CD14-positive monocyte (primary cell): ENCODE measurements at regions not wholly inside any gene's neighbourhood (a gene's known extent, or its start where the extent isn't known, plus 50 kb on each side); places are given as distances from the start of the nearest gene placed in this dataset.

Experiments used
- DNase-seq, 3 donors: peaks; one replicate each; pipeline ENCODE4 v3.0.0-alpha.2; 2011 to 2022
- H2AFZ ChIP-seq: 2 replicates; pipeline ENCODE4 v1.6.0; 2012; ENCODE audit warnings: mild to moderate bottlenecking, low read depth, low read length, inconsistent platforms; ENCODE audit not compliant: insufficient read depth, poor library complexity, severe bottlenecking
- H3K27ac ChIP-seq, 2 donors: 1 replicate in 1 of 2; 2 replicates in 1 of 2; pipeline ENCODE4 v1.5.1; 2012 to 2013; ENCODE audit warnings: low read length in 2 of 2, control low read depth in 1 of 2, inconsistent platforms in 1 of 2, low read depth in 1 of 2, mild to moderate bottlenecking in 1 of 2
- H3K27me3 ChIP-seq, 2 donors: one replicate each; pipeline versions ENCODE4 v1.6.0 to v1.6.1; 2011 to 2013; ENCODE audit warnings: low read length in 2 of 2; ENCODE audit not compliant: control insufficient read depth in 2 of 2, insufficient read depth in 2 of 2
- H3K36me3 ChIP-seq, 2 donors: replicated peaks in 1 of 2; 1 replicate in 1 of 2; 2 replicates in 1 of 2; pipeline versions ENCODE4 v1.5.1 to v1.6.1; 2012 to 2013; ENCODE audit warnings: low read length in 2 of 2, control low read depth in 1 of 2, inconsistent platforms in 1 of 2, mild to moderate bottlenecking in 1 of 2; ENCODE audit not compliant: insufficient read depth in 2 of 2, control insufficient read depth in 1 of 2
- H3K4me1 ChIP-seq, 2 donors: 1 replicate in 1 of 2; 2 replicates in 1 of 2; pipeline versions ENCODE4 v1.5.1 to v1.6.1; 2012 to 2013; ENCODE audit warnings: low read length in 2 of 2, control low read depth in 1 of 2, inconsistent platforms in 1 of 2, mild to moderate bottlenecking in 1 of 2, moderate library complexity in 1 of 2; ENCODE audit not compliant: insufficient read depth in 2 of 2, control insufficient read depth in 1 of 2
- H3K4me2 ChIP-seq: replicated peaks from 2 replicates; pipeline ENCODE3; 2012; ENCODE audit warnings: low read length, moderate library complexity, mild to moderate bottlenecking; ENCODE audit not compliant: poor library complexity, severe bottlenecking; ENCODE audit errors: extremely low read depth
- H3K4me3 ChIP-seq, 3 experiments: fragments of 200-600 bp in 1 of 3; sonication (generic) in 1 of 3; replicated peaks in 1 of 3; 1 replicate in 2 of 3; 2 replicates in 1 of 3; pipeline ENCODE4 v1.5.1; 2011 to 2013; ENCODE audit warnings: low read length in 3 of 3, mild to moderate bottlenecking in 3 of 3, control low read depth in 2 of 3, low read depth in 2 of 3, inconsistent platforms in 1 of 3, moderate library complexity in 1 of 3
- H3K79me2 ChIP-seq: 2 replicates; pipeline ENCODE4 v1.6.0; 2012; ENCODE audit warnings: mild to moderate bottlenecking, control low read depth, inconsistent platforms, low read length, moderate library complexity; ENCODE audit not compliant: insufficient read depth
- H3K9ac ChIP-seq: 2 replicates; pipeline ENCODE4 v1.6.0; 2017; ENCODE audit warnings: low read length, mild to moderate bottlenecking; ENCODE audit not compliant: insufficient read depth, poor library complexity, severe bottlenecking
- H3K9me3 ChIP-seq, 2 donors: replicated peaks in 1 of 2; 1 replicate in 1 of 2; 2 replicates in 1 of 2; pipeline versions ENCODE4 v1.5.1 to v1.6.1; 2012 to 2013; ENCODE audit warnings: low read length in 2 of 2, control low read depth in 1 of 2; ENCODE audit not compliant: control insufficient read depth in 1 of 2, insufficient read depth in 1 of 2
- H4K20me1 ChIP-seq: 2 replicates; pipeline ENCODE4 v1.6.0; 2012; ENCODE audit warnings: mild to moderate bottlenecking, low read length, control low read depth, moderate library complexity; ENCODE audit not compliant: insufficient read depth
- H3K27ac Mint-ChIP-seq, 7 donors: one replicate each; pipeline ENCODE4 v1.8.0; 2020; ENCODE audit warnings: mild to moderate bottlenecking in 7 of 7, mixed read lengths in 7 of 7, moderate library complexity in 6 of 7, inconsistent platforms in 2 of 7
- H3K27me3 Mint-ChIP-seq, 3 donors: one replicate each; pipeline ENCODE4 v1.8.0; 2021 to 2022; ENCODE audit warnings: low read depth in 3 of 3, mild to moderate bottlenecking in 3 of 3, mixed read lengths in 3 of 3, moderate library complexity in 3 of 3, inconsistent platforms in 1 of 3
- H3K36me3 Mint-ChIP-seq, 2 donors: one replicate each; pipeline ENCODE4 v1.8.0; 2020; ENCODE audit warnings: mixed read lengths in 2 of 2, inconsistent platforms in 1 of 2, mild to moderate bottlenecking in 1 of 2
- H3K4me1 Mint-ChIP-seq: one replicate; pipeline ENCODE4 v1.8.0; 2020; ENCODE audit warnings: mild to moderate bottlenecking, mixed read lengths
- H3K4me3 Mint-ChIP-seq, 2 donors: one replicate each; pipeline ENCODE4 v1.8.0; 2020; ENCODE audit warnings: mild to moderate bottlenecking in 2 of 2, mixed read lengths in 2 of 2, moderate library complexity in 1 of 2
- H3K9me3 Mint-ChIP-seq, 7 donors: one replicate each; pipeline ENCODE4 v1.8.0; 2020 to 2022; ENCODE audit warnings: mixed read lengths in 7 of 7, mild to moderate bottlenecking in 6 of 7, moderate library complexity in 6 of 7, inconsistent platforms in 2 of 7
- WGBS: methylation state at CpG from one replicate; pipeline ENCODE4 v1.1.5; 2013; ENCODE audit warnings: missing lambda C conversion rate; ENCODE audit not compliant: insufficient coverage; 5-methylcytosine and 5-hydroxymethylcytosine counted together
- intact Hi-C, 2 donors: fragments of 100-400 bp; cut with micrococcal nuclease; formaldehyde crosslinking; loops; one replicate each; pipeline versions ENCODE4 v1.15.0 to v1.15.1; 2023
- TF ChIP-seq, protein P1 (sequence below): fragments of 200-600 bp; IDR thresholded peaks from one replicate; pipeline ENCODE4 v1.8.0; 2022; ENCODE audit warnings: antibody characterized with exemption, mild to moderate bottlenecking

DNA sequence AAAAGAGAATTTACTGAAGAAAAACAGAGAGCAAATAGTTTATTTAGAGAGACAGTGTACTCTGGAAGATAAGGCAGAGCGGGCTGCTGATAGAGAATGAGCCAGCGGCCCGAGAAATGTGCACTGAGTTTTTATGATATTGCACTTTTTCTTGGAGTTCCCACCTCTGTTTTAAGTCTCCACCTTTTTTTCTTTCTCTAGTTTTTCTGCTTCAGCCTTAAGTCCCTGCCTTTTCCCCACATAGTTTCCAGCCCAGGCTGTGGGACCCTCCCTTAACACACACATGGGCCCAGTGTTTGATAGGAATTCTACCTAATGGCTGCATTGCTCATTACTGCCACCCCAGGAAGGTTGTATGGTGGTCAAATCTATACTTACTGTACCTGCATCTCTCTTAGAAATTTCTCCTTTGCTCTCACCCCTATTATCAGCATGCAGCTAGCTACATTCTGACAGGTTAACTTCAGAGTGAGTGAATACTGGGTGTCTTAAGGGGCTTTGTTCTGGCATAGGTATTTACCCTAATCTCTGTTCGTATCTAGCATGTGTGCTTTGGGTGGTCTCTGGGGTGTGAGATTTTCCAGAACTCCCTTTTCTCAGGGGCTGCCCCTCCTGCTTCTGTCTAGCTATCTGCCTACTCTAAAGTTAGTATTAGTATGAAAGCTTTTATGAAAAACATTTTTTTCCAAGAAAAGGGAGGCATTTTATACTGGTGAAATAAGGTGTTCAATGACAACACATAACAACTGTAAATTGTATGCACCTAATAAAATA lies 127.3 kb upstream of the TOP3B start:
- Mint-ChIP-seq H3K27me3 (peaks cover 0 to 4% (median 2%) of the 10 kb centered on the region in 3 donors), H3K9me3 (no peaks in the 10 kb centered on the region), H3K4me3 (no peak overlapping the region), H3K4me1 (peaks cover 29% of the 10 kb centered on the region), H3K36me3 (no peaks in the 10 kb centered on the region), H3K27ac (no peak overlapping the region)
- H3K36me3 ChIP-seq = no peaks in the 10 kb centered on the region
- H3K9me3 ChIP-seq = no peaks in the 10 kb centered on the region
- TF ChIP-seq, protein P1, sequence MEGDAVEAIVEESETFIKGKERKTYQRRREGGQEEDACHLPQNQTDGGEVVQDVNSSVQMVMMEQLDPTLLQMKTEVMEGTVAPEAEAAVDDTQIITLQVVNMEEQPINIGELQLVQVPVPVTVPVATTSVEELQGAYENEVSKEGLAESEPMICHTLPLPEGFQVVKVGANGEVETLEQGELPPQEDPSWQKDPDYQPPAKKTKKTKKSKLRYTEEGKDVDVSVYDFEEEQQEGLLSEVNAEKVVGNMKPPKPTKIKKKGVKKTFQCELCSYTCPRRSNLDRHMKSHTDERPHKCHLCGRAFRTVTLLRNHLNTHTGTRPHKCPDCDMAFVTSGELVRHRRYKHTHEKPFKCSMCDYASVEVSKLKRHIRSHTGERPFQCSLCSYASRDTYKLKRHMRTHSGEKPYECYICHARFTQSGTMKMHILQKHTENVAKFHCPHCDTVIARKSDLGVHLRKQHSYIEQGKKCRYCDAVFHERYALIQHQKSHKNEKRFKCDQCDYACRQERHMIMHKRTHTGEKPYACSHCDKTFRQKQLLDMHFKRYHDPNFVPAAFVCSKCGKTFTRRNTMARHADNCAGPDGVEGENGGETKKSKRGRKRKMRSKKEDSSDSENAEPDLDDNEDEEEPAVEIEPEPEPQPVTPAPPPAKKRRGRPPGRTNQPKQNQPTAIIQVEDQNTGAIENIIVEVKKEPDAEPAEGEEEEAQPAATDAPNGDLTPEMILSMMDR = no peak
- no peaks in the 10 kb centered on the region for H3K27me3 ChIP-seq
- H2AFZ ChIP-seq = no peak overlapping the region
- intact Hi-C loops = loop anchor here in 1 of 2 donors (2.0 to 5.0 kb wide), 2 partner anchors 47 to 48 kb away; no protein-coding TSS in a partner anchor
- DNase-seq = no peak
- no peak overlapping the region for H3K9ac ChIP-seq
- H3K27ac ChIP-seq = no peak overlapping the region
- H3K4me2 ChIP-seq = no peak overlapping the region
- 100% methylated on average over 3 of the region's 4 CpGs for WGBS
- no peaks in the 10 kb centered on the region for H4K20me1 ChIP-seq
- H3K4me3 ChIP-seq = no peak overlapping the region
- H3K79me2 ChIP-seq = no peaks in the 10 kb centered on the region
- peaks cover 17 to 33% of the 10 kb centered on the region in 2 donors for H3K4me1 ChIP-seq

DNA sequence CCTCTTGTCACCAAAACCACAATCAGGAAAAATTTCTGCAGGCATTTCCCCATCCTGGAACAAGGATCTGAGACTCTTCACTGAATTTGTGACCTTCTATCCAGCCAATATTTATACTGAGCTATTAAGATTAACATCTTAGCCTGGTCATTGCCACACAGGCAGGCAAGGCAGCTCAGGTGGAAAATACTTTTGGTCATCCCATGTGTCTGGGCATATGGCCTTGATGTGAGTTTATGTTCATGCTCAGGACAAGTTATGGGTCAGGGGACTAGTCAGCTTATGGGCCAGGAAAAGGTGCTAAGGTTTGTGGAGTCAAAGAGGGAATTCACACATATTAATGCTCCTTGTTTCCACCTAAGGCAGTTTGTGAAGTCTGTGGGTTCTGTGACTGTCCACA lies 124.3 kb upstream of the TOP3B start:
- TF ChIP-seq, protein P1 = no peak

More for the DNA sequence above, 124.3 kb upstream of the TOP3B start:
- no peak overlapping the region for H3K9ac ChIP-seq
- DNase-seq = no peak
- no peak overlapping the region for H2AFZ ChIP-seq
- H3K4me3 ChIP-seq = no peak overlapping the region
- peaks cover 0 to 3% (median 2%) of the 10 kb centered on the region in 3 donors for H3K27me3 Mint-ChIP-seq
- H3K4me1 ChIP-seq = peaks cover 22 to 39% of the 10 kb centered on the region in 2 donors
- H3K4me3 Mint-ChIP-seq = no peak overlapping the region
- no peaks in the 10 kb centered on the region for H3K9me3 Mint-ChIP-seq
- H3K79me2 ChIP-seq = no peaks in the 10 kb centered on the region
- peaks cover 32% of the 10 kb centered on the region for H3K4me1 Mint-ChIP-seq
- no peaks in the 10 kb centered on the region for H3K36me3 ChIP-seq
- intact Hi-C loops = no loop called here
- no peaks in the 10 kb centered on the region for H3K27me3 ChIP-seq
- no peak overlapping the region for H3K27ac Mint-ChIP-seq
- H4K20me1 ChIP-seq = no peaks in the 10 kb centered on the region
- no peak overlapping the region for H3K27ac ChIP-seq
- no peaks in the 10 kb centered on the region for H3K36me3 Mint-ChIP-seq
- no peaks in the 10 kb centered on the region for H3K9me3 ChIP-seq
- no peak overlapping the region for H3K4me2 ChIP-seq
